ENCODE measurements at regions not wholly inside any gene's neighbourhood (a gene's known extent, or its start where the extent isn't known, plus 50 kb on each side); places are given as distances from the start of the nearest gene placed in this dataset.

GRCh38 chr13:86447479-86447878 lies 648.3 kb upstream of the SLITRK6 start:
- TF ChIP-seq POLR2A (IDR thresholded peaks at IDR 0.05): no peak
- TF ChIP-seq, protein P1, sequence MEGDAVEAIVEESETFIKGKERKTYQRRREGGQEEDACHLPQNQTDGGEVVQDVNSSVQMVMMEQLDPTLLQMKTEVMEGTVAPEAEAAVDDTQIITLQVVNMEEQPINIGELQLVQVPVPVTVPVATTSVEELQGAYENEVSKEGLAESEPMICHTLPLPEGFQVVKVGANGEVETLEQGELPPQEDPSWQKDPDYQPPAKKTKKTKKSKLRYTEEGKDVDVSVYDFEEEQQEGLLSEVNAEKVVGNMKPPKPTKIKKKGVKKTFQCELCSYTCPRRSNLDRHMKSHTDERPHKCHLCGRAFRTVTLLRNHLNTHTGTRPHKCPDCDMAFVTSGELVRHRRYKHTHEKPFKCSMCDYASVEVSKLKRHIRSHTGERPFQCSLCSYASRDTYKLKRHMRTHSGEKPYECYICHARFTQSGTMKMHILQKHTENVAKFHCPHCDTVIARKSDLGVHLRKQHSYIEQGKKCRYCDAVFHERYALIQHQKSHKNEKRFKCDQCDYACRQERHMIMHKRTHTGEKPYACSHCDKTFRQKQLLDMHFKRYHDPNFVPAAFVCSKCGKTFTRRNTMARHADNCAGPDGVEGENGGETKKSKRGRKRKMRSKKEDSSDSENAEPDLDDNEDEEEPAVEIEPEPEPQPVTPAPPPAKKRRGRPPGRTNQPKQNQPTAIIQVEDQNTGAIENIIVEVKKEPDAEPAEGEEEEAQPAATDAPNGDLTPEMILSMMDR (IDR thresholded peaks at IDR 0.05): no peak
- TF ChIP-seq POLR2AphosphoS5 (IDR thresholded peaks at IDR 0.05): no peak
